SKM-1 treated with dmso at 0.1 percent for 144 hours (cell line): ENCODE measurements at regions not wholly inside any gene's neighbourhood (a gene's known extent, or its start where the extent isn't known, plus 50 kb on each side); places are given as distances from the start of the nearest gene placed in this dataset.

ENCODE experiments used
- DNase-seq: peaks from one replicate; lab custom pipeline; 2025; ENCODE audit not compliant: unreplicated experiment; lab: John Stamatoyannopoulos, UW

DNA sequence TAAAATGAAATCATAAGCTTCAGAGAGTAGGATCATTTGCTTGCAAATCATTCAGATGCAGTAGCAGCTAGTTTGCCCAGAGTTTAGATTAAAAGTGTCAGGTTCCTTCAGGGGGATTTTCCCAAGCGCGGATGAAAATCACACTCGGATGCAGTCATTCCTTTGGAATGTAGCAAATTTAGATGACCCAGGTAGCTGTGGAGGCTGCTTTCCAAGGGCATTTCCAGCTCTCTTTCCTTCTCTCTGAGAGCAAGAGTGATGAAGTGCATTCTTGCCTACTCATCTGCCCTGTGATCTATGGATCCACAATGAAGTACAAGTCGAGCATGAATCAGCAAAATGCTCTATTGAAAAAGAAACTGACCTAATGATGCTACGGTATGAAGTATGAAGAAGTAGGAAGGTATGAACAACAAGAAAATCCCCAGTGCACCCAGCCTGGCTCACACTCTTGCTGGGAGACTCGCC, 200.2 kb downstream of the PLK2 start:
- no peak for DNase-seq

DNA sequence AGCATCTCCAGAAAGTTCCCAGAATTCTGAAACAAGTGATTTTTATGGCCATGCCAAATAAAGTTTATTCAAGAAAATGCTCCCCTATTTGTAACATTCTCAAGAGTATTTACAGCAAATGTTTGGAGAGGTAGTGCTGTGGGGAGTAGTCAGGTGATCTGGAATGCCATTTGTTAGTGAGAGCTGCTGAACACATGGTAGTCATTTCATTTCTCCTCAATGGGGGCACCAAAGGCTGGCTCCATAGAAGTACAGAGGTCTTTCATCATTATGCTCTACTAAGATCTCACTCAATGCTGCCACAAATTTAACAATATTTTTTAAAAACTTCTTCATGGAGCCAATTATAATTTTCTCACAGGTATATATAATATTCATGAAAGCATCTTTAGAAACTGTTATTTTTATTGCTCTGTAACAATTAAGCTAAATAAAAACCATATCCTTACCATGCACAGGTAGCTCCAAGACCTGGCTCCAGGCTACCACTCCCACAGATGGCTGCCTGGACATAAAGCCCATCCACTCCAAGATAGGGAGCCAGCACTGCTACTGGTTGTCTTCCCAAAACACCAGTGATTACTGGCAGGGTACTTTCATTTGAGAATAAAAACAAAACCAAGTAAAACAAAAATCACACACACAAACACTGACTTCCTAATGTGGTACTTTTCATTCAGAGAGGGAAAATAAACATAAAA, 200.8 kb downstream of the PLK2 start:
- DNase-seq = no peak

DNA sequence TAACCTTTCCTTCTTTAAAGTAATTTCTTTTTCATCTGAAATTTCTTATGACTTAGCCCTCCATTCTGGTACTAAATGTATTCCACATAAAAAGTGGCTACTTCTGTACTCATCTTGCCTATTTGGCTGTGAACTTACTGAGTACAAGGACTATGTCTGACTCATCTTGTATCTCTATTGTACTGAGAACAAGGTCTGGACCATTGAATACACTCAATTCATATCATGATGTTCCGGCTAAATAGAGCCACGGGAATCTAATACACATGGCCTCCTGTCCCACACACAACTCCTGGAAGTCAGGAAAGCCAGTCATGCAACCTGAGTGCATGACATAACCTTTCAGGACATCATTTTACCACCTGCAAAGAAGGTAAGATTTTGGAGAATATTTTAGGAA, 203.9 kb downstream of the PLK2 start:
- DNase-seq = no peak

DNA sequence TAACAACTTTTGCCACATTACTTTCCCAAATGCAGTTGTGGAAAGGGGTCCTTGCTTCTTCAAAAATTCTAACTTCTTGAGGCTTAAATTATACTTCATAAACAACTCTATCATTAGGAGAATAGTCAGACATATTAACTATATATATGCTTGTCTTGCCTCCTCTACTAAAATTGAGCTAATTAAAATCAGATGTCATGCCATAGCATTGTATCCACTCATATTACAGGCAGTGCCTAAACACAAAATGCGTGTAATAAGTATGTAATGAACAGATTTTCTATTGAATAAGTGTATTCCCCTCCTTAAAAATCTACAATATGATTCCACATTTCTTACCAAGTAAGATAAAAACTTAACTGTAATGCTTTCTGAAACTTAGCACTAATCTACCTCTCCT, 204.5 kb downstream of the PLK2 start:
- no peak for DNase-seq

DNA sequence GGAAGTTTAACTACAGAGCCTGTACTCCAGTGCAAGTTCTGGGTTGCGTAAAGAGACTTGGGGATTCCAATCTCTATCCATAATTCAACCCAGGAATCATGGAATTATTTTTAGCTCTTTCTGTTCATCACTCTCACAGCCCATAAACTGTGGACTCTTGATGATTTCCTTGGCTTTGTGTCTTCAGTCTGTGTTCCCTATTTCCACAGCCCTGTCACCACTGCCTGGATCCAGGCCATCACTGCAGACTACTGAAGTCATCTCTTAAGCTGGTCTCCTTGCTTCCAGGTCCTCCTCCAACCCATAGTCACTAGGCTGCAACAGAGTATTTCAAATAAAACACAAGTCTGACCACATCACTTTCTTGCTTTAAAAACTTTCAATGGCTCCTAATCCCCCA, 211.7 kb downstream of the PLK2 start:
- DNase-seq = no peak

DNA sequence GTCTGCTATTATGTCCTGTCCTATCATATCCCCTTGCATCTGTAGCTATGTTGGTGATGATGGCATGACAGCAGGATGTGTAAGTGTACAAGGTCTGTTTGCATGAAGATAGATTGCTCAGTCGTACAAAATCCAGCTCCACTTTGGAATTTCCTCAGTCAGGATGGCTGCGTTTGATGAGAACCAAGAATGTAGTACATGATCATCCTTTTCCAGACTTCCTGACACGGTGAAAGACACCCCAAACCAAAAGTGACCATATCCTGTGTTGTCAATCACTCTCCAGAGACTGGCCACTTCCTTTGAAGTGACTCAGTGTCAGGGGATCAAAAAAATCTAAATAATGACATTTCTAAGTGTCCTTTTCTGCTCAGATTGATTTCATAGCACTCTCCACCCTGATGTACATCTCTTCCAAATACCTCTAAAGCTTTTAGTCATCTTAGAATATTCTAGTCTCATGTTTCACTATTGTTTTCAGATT, 213.4 kb downstream of the PLK2 start:
- DNase-seq = no peak

DNA sequence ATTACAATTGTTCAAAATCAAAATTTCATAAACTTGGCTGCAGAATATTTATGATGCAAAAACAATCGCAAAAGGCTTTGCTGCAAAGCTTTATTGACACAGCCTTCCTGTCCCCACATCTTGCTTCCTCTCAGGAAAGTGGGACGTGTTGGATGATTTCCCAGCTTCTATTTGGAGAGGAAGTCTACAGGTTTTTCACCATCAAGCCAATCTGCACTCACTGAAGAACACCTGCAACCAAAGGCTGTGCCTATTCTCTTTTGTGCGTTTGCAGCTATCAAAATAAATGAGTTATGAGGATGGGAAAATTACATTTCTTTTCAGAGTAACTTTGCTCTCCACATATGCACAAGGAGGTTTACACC, 214.4 kb downstream of the PLK2 start:
- no peak for DNase-seq

DNA sequence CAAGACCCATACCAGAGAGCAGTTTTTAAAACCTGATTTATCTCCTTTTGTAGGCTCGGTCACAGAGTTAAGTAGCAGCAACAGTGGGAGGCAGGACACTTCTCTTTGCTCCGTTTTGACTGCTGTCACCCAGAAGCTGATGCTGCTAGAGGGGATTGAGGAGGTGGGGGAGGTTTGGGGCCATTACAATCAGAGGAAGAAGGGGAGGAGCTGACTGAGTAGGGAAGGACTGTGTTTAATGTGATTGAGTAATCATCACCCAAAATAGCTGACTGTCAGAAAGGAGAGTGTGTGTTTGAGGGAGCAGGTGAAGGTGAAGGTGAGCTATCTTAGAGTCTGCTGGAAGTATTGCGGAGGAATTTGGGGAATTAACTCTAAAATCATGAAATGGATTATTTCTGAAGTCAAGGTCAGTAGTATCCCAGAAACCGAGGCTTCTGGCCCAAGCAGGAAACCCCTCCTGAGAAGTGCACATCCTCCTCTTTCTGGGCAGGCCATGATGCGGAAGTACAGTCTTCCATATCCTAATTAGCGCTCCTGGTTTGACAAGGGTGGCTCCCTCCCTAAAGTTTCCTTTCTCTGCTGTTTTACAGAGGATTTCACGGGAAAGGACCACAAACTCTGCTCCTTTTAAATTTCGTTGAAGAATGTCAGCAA, 214.9 kb downstream of the PLK2 start:
- no peak for DNase-seq

DNA sequence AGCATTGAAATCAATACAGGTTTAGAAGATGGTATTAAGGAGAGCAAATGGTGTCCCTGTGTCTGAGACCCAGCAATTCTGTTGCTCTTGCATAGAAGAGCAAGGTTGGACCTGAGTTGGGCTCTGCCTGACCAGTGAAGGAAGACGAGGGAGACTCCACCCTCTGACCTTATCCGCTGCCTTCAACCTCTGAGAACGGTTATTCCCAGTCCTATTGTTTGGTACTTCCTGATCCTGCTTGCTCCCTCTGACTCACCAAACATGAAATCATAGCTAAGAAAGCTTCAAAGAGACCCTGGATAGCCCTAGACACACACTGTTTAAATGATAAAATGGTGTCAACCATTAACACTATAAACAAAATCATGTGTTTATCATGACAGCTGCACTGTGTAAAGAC, 218.5 kb downstream of the PLK2 start:
- DNase-seq = no peak

DNA sequence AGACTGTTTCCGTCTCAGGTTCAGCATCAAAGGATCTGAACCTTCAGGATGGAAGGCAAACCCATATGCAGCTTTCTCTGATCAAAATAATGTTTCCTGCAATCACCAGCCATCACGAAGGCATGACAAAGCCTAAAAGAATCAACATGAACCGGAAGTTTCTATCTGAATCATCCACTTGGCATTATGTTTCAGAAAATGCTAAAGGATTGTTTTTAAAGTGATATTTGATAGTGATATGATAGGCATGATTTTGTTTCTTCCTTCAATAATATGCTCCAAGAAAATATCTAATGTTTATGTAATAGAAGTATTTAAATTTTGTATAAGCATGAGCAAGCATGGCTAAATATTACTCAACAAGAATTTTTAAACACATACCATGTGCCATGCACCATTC, 219.6 kb downstream of the PLK2 start:
- no peak for DNase-seq

DNA sequence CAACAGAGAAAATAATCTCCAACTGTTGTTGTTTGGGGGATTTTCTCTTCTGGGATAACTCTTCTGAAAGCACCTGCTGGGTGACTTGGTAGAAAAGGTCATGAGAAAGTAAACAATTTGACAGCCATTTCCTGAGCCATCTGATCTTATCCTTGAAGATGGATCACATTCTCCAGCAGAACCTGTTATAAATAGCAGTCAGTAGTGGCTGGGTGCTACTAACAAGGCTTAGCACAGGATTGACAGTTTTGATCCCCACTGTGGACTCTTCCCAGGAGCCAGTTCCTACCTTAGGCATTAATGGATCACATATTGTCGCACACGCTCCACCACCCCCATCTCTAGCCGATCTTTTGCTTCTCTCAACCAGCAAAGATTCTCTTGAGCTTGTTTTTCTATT, 220.2 kb downstream of the PLK2 start:
- DNase-seq = no peak

DNA sequence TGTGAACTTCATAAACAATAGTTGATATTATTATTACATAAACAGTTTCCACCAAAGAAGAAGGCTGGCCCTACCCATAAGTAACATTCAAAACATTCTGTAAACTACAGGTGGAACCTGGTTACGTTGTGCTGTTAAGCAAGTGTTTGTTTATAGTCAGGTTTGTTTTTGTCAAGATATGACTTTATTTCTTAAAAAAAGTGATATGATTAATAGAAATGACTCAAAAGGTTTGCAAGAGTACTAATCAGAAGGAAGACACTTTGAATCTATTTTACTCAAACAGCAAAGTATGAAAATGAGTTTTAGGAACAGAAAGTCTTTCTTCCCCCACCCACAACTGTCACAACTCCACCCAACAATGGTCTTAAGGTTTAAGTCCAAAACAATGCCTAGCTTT, 220.8 kb downstream of the PLK2 start:
- DNase-seq = no peak

DNA sequence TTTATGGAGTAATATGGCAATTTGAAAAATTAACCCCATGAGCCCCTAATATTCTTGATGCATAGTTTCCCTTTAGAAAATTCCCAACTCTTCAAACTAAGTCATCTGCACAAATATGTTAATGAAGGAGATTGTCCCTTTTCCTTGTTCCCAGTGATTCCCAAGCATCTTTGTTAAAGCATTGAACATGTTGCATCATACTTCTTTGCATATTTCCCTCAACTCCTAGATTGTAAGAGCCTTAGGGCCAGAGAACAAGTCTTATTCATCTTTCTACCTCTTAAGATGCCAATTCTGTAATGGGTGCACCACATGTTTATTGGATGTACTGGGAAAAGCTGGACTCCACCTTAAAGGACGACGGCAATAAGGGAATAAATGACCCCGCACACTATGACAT, 223.4 kb downstream of the PLK2 start:
- no peak for DNase-seq

DNA sequence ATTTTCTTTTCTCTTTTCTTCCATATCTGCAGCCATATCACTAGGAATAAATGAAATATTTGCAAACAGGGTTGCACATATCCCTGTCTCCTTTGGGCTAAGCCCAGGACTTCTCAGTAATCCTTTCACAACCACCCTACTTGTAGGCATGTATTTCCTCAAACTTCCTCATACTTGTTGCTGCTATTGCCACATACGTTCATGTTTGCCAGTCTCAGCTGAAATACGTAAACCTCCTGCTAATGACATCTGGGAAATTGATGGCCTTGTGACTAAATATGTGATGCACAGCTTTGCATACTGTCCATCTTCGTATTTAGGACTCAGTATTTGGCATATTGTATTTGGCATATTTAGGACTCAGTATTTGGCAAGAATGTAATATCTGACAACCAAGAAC, 224.6 kb downstream of the PLK2 start:
- DNase-seq = peak; percentile 91

DNA sequence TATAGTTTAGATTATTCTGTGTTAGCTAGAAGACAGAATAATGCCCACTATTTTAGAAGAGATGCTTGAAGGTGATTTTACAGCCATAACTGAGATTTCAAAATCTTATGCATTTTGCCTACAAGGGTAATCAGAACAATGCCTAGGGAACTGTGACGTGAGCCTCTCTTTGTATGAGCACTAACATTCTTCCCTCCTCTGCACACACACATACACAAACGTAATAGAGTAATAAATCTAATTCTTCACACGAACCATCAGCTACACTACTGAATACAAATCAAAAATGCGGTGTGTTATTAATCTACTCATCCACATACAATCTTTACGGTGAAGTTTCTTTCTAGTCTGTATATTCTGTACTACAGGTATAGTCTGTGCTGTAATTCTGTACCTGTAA, 227.8 kb downstream of the PLK2 start:
- no peak for DNase-seq

DNA sequence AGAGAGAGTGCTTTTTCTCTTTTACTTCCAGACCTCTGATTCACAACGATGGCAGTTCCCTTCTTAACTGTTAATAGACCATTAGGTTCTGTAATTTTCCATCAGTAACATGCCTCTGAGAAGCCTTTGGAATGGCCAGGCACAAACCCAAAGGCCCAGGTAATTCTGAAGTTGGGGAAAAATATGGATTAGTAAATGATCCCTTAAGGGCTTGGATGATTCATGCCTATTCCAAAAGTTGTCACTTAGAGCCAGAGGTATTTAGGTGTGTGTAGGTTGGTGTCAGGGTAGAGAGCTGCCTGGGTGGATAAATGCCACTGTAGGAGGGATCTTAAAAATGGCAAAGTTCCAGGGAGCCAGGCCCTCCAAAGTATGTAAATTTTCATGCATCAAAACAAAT, 228.8 kb downstream of the PLK2 start:
- no peak for DNase-seq

DNA sequence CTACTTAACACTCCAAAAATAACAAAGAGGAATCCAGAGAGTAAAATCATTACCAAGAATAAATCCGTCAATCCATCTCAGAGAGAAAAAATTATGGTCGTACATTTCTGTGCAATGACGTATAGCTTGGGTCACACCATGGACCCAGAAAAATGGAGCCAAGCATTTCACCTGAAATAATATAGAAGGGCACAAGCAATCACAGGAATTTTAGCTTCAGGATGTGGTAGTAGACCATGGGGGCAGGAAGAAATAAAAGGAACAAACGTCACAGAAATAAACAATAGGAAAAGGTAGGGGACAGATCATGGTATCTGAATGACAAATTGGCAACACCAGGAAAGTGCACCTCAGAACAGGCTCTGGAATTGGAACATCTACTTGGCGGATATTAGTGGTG, 231.0 kb downstream of the PLK2 start:
- DNase-seq = no peak

DNA sequence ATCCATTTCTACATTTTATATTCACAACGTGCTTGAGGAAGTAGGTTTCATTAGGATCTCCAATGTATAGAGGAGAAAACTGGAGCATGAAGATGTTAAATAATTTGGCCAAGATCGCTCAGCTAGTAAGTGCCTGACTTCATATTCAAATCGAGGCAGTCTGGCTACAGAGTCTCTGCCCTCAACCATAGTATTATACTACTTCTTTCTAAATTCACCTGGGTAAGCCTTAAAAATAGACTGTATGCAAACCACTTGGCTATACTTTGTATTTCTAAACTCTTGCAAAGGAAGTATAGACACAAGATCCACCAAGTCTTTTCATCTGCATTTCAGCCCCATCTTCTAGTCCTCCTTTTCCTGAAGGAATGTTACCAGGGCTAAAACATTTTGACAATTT, 232.0 kb downstream of the PLK2 start:
- no peak for DNase-seq

DNA sequence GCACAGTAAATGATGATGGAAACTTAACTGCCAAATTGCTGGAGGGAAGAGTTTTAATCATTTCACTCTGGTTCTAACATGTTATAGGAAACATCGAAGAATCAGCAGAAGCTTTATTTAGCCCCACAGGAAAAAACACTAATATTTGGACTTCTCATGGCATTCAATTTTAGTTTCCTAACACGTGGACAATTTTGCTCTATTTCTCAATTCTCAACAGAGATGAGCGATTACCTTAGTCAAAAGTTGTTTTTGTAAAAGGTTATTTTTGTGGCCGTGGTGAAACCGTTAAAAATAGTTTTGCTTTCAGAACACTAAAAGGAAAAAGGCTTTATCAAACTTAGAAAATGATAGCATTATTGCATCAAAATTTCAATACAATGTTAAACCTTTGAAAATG, 235.2 kb downstream of the PLK2 start:
- no peak for DNase-seq

DNA sequence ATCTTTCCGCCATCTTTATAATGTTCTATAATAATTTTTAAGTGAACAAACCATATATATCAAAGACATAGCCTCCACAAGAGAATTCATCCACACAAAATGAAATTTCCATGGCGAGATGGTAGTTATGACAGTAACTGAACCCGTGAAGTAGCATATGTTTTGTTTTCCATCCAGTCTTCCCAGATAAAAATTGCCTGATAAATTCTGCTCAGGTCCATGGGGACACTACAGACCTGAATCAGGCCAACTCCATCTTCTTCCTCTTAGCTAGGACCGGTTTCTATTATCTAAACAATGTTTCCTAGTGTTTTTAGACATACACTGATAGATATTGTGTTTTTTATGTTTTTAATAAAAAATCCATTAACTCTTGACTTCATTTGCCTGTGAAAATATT, 235.7 kb downstream of the PLK2 start:
- no peak for DNase-seq

DNA sequence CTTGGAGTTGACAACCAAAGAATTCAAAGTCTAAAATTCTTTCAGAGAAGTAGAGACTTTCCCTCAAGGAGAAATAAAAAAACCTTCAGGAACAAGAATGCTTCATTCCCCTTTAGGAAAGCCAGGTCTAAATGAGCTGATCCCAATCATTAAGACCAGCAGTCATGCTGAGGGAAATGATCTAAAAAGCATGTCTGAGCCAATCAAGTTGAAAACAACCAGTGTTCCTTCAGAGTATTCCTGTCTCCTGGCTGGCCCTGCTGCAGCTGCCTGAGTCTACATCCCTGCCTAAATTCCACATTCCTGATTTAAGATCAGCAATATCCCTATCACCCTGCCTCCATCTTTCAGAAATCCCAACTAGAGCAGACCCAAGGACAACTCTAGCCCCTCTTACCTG, 244.5 kb downstream of the PLK2 start:
- no peak for DNase-seq

DNA sequence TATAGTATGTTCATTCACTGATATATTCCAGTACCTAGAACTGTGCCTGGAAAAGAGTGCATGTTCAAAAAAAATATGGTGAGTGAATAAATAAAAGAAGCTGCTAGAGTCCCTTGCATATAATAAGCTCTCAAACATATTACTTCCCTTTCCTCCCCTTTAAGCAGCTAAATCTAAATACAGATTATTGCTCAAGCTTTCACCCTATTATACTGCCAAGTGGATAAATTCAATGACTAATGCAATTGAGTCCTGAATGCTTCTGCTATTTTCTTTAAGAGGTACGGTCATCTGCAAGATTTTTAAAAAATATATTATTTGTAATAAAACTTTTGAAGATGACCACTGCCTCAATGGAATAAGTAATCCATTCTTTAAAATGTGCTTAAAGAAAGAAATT, 248.4 kb downstream of the PLK2 start:
- no peak for DNase-seq

DNA sequence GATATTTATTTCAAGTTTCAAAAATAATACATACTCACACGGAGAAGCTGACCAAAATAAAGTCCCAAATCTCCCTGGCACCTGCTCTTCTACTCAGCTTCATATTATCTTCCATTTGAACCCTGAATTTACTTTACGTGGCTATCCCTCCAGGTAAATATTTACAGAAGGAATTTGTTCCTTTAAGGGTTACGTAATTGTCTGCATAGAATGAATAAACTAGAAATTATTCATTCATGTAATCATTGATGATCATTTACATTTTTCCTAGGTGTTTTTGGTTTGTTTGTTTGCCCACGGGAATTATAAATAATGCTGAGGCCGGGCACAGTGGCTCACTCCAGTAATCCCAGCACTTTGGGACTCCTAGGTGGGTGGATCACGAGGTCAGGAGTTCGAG, 251.2 kb downstream of the PLK2 start:
- DNase-seq = no peak
